ENCODE measurements at regions not wholly inside any gene's neighbourhood (a gene's known extent, or its start where the extent isn't known, plus 50 kb on each side); places are given as distances from the start of the nearest gene placed in this dataset.

GRCh38 chr6:143621876-143622605, 55.7 kb upstream of the PHACTR2 start:
- Histone ChIP-seq H3K9me3 (ENCODE audit: control insufficient read depth in 5 of 5, low read length in 5 of 5) (no peaks in the 10 kb centered on the region), H3K9ac (ENCODE audit: low read length in 5 of 5) (no peak overlapping the region), H3K36me3 (ENCODE audit: control insufficient read depth in 5 of 5, insufficient read depth in 5 of 5, low read length in 5 of 5) (no peaks in the 10 kb centered on the region), H3K27me3 (ENCODE audit: control insufficient read depth in 5 of 5, insufficient read depth in 4 of 5, low read length in 5 of 5) (no peaks in the 10 kb centered on the region), H3K4me1 (ENCODE audit: control insufficient read depth in 5 of 5, insufficient read depth in 5 of 5, low read length in 5 of 5) (peaks cover 0 to 3% (median 0%) of the 10 kb centered on the region in 5 donors), H3K27ac (ENCODE audit: low read depth, low read length) (no peak overlapping the region), H3K4me3 (ENCODE audit: low read depth in 1 of 5, low read length in 5 of 5) (no peak overlapping the region)

- Histone ChIP-seq H3K27ac (ENCODE audit: low read depth, low read length) (no peak overlapping the region), H3K36me3 (ENCODE audit: control insufficient read depth in 5 of 5, insufficient read depth in 5 of 5, low read length in 5 of 5) (no peaks in the 10 kb centered on the region), H3K27me3 (ENCODE audit: control insufficient read depth in 5 of 5, insufficient read depth in 4 of 5, low read length in 5 of 5) (no peaks in the 10 kb centered on the region), H3K4me3 (ENCODE audit: low read depth in 1 of 5, low read length in 5 of 5) (no peak overlapping the region), H3K4me1 (ENCODE audit: control insufficient read depth in 5 of 5, insufficient read depth in 5 of 5, low read length in 5 of 5) (peaks cover 0 to 3% (median 0%) of the 10 kb centered on the region in 5 donors), H3K9me3 (ENCODE audit: control insufficient read depth in 5 of 5, low read length in 5 of 5) (no peaks in the 10 kb centered on the region), H3K9ac (ENCODE audit: low read length in 5 of 5) (no peak overlapping the region)
Observed at GRCh38 chr6:143621159-143621873, 56.4 kb upstream of the PHACTR2 start.

- Histone ChIP-seq H3K9me3 (ENCODE audit: control insufficient read depth in 5 of 5, low read length in 5 of 5) (no peaks in the 10 kb centered on the region), H3K4me3 (ENCODE audit: low read depth in 1 of 5, low read length in 5 of 5) (no peak overlapping the region), H3K27me3 (ENCODE audit: control insufficient read depth in 5 of 5, insufficient read depth in 4 of 5, low read length in 5 of 5) (no peaks in the 10 kb centered on the region), H3K4me1 (ENCODE audit: control insufficient read depth in 5 of 5, insufficient read depth in 5 of 5, low read length in 5 of 5) (peaks cover 0 to 3% (median 0%) of the 10 kb centered on the region in 5 donors), H3K36me3 (ENCODE audit: control insufficient read depth in 5 of 5, insufficient read depth in 5 of 5, low read length in 5 of 5) (no peaks in the 10 kb centered on the region), H3K9ac (ENCODE audit: low read length in 5 of 5) (no peak overlapping the region), H3K27ac (ENCODE audit: low read depth, low read length) (no peak overlapping the region)
Observed at GRCh38 chr6:143620447-143620846, 57.3 kb upstream of the PHACTR2 start.

- Histone ChIP-seq H3K36me3 (ENCODE audit: control insufficient read depth in 5 of 5, insufficient read depth in 5 of 5, low read length in 5 of 5) (no peaks in the 10 kb centered on the region), H3K27me3 (ENCODE audit: control insufficient read depth in 5 of 5, insufficient read depth in 4 of 5, low read length in 5 of 5) (no peaks in the 10 kb centered on the region), H3K4me1 (ENCODE audit: control insufficient read depth in 5 of 5, insufficient read depth in 5 of 5, low read length in 5 of 5) (peaks cover 0 to 3% (median 0%) of the 10 kb centered on the region in 5 donors), H3K4me3 (ENCODE audit: low read depth in 1 of 5, low read length in 5 of 5) (no peak overlapping the region), H3K27ac (ENCODE audit: low read depth, low read length) (no peak overlapping the region), H3K9ac (ENCODE audit: low read length in 5 of 5) (no peak overlapping the region), H3K9me3 (ENCODE audit: control insufficient read depth in 5 of 5, low read length in 5 of 5) (no peaks in the 10 kb centered on the region)
Observed at GRCh38 chr6:143619824-143620401, 57.9 kb upstream of the PHACTR2 start.

- Histone ChIP-seq H3K4me1 (ENCODE audit: control insufficient read depth in 5 of 5, insufficient read depth in 5 of 5, low read length in 5 of 5) (peaks cover 0 to 6% (median 0%) of the 10 kb centered on the region in 5 donors), H3K27ac (ENCODE audit: low read depth, low read length) (no peak overlapping the region), H3K36me3 (ENCODE audit: control insufficient read depth in 5 of 5, insufficient read depth in 5 of 5, low read length in 5 of 5) (no peaks in the 10 kb centered on the region), H3K9me3 (ENCODE audit: control insufficient read depth in 5 of 5, low read length in 5 of 5) (no peaks in the 10 kb centered on the region), H3K27me3 (ENCODE audit: control insufficient read depth in 5 of 5, insufficient read depth in 4 of 5, low read length in 5 of 5) (no peaks in the 10 kb centered on the region), H3K9ac (ENCODE audit: low read length in 5 of 5) (no peak overlapping the region), H3K4me3 (ENCODE audit: low read depth in 1 of 5, low read length in 5 of 5) (no peak overlapping the region)
Observed at GRCh38 chr6:143616741-143617140, 61.0 kb upstream of the PHACTR2 start.

GRCh38 chr6:143615785-143616184, 62.0 kb upstream of the PHACTR2 start:
- no peaks in the 10 kb centered on the region for H3K27me3 ChIP-seq (ENCODE audit: control insufficient read depth in 5 of 5, insufficient read depth in 4 of 5, low read length in 5 of 5)
- H3K9me3 ChIP-seq (ENCODE audit: control insufficient read depth in 5 of 5, low read length in 5 of 5), result no peaks in the 10 kb centered on the region
- H3K36me3 ChIP-seq (ENCODE audit: control insufficient read depth in 5 of 5, insufficient read depth in 5 of 5, low read length in 5 of 5), result no peaks in the 10 kb centered on the region
- no peak overlapping the region for H3K4me3 ChIP-seq (ENCODE audit: low read depth in 1 of 5, low read length in 5 of 5)
- H3K9ac ChIP-seq (ENCODE audit: low read length in 5 of 5), result no peak overlapping the region
- peaks cover 0 to 6% (median 0%) of the 10 kb centered on the region in 5 donors for H3K4me1 ChIP-seq (ENCODE audit: control insufficient read depth in 5 of 5, insufficient read depth in 5 of 5, low read length in 5 of 5)
- no peak overlapping the region for H3K27ac ChIP-seq (ENCODE audit: low read depth, low read length)

GRCh38 chr6:143614235-143614634, 63.5 kb upstream of the PHACTR2 start:
- Histone ChIP-seq H3K27me3 (ENCODE audit: control insufficient read depth in 5 of 5, insufficient read depth in 4 of 5, low read length in 5 of 5) (no peaks in the 10 kb centered on the region), H3K9me3 (ENCODE audit: control insufficient read depth in 5 of 5, low read length in 5 of 5) (no peaks in the 10 kb centered on the region), H3K9ac (ENCODE audit: low read length in 5 of 5) (no peak overlapping the region), H3K4me1 (ENCODE audit: control insufficient read depth in 5 of 5, insufficient read depth in 5 of 5, low read length in 5 of 5) (peaks cover 0 to 5% (median 0%) of the 10 kb centered on the region in 5 donors), H3K4me3 (ENCODE audit: low read depth in 1 of 5, low read length in 5 of 5) (peak overlapping the region in 3 of 5 donors; percentile 10 to 41 (median 37)), H3K27ac (ENCODE audit: low read depth, low read length) (no peak overlapping the region), H3K36me3 (ENCODE audit: control insufficient read depth in 5 of 5, insufficient read depth in 5 of 5, low read length in 5 of 5) (no peaks in the 10 kb centered on the region)

GRCh38 chr6:143613749-143614148, 64.0 kb upstream of the PHACTR2 start:
- peaks cover 0 to 5% (median 0%) of the 10 kb centered on the region in 5 donors for H3K4me1 ChIP-seq (ENCODE audit: control insufficient read depth in 5 of 5, insufficient read depth in 5 of 5, low read length in 5 of 5)
- no peaks in the 10 kb centered on the region for H3K9me3 ChIP-seq (ENCODE audit: control insufficient read depth in 5 of 5, low read length in 5 of 5)
- H3K4me3 ChIP-seq (ENCODE audit: low read depth in 1 of 5, low read length in 5 of 5), result peak overlapping the region in 2 of 5 donors; percentile 10 to 37
- no peak overlapping the region for H3K9ac ChIP-seq (ENCODE audit: low read length in 5 of 5)
- no peak overlapping the region for H3K27ac ChIP-seq (ENCODE audit: low read depth, low read length)
- no peaks in the 10 kb centered on the region for H3K36me3 ChIP-seq (ENCODE audit: control insufficient read depth in 5 of 5, insufficient read depth in 5 of 5, low read length in 5 of 5)
- H3K27me3 ChIP-seq (ENCODE audit: control insufficient read depth in 5 of 5, insufficient read depth in 4 of 5, low read length in 5 of 5), result no peaks in the 10 kb centered on the region

- Histone ChIP-seq H3K27me3 (ENCODE audit: control insufficient read depth in 5 of 5, insufficient read depth in 4 of 5, low read length in 5 of 5) (no peaks in the 10 kb centered on the region), H3K9ac (ENCODE audit: low read length in 5 of 5) (no peak overlapping the region), H3K4me1 (ENCODE audit: control insufficient read depth in 5 of 5, insufficient read depth in 5 of 5, low read length in 5 of 5) (peaks cover 0 to 5% (median 0%) of the 10 kb centered on the region in 5 donors), H3K4me3 (ENCODE audit: low read depth in 1 of 5, low read length in 5 of 5) (no peak overlapping the region), H3K9me3 (ENCODE audit: control insufficient read depth in 5 of 5, low read length in 5 of 5) (no peaks in the 10 kb centered on the region), H3K36me3 (ENCODE audit: control insufficient read depth in 5 of 5, insufficient read depth in 5 of 5, low read length in 5 of 5) (no peaks in the 10 kb centered on the region), H3K27ac (ENCODE audit: low read depth, low read length) (no peak overlapping the region)
Observed at GRCh38 chr6:143612186-143612585, 65.6 kb upstream of the PHACTR2 start.

GRCh38 chr6:143611580-143611979, 66.2 kb upstream of the PHACTR2 start:
- peaks cover 0 to 6% (median 0%) of the 10 kb centered on the region in 5 donors for H3K4me1 ChIP-seq (ENCODE audit: control insufficient read depth in 5 of 5, insufficient read depth in 5 of 5, low read length in 5 of 5)
- H3K27ac ChIP-seq (ENCODE audit: low read depth, low read length), result no peak overlapping the region
- H3K27me3 ChIP-seq (ENCODE audit: control insufficient read depth in 5 of 5, insufficient read depth in 4 of 5, low read length in 5 of 5), result no peaks in the 10 kb centered on the region
- no peaks in the 10 kb centered on the region for H3K9me3 ChIP-seq (ENCODE audit: control insufficient read depth in 5 of 5, low read length in 5 of 5)
- no peaks in the 10 kb centered on the region for H3K36me3 ChIP-seq (ENCODE audit: control insufficient read depth in 5 of 5, insufficient read depth in 5 of 5, low read length in 5 of 5)
- H3K4me3 ChIP-seq (ENCODE audit: low read depth in 1 of 5, low read length in 5 of 5), result no peak overlapping the region
- H3K9ac ChIP-seq (ENCODE audit: low read length in 5 of 5), result no peak overlapping the region

All from subcutaneous abdominal adipose tissue (tissue), 5 donors.